Right lobe of liver (tissue), 4 donors: ENCODE measurements at regions not wholly inside any gene's neighbourhood (a gene's known extent, or its start where the extent isn't known, plus 50 kb on each side); places are given as distances from the start of the nearest gene placed in this dataset.

Source experiments
- POLR2A ChIP-seq: fragments of 450-650 bp; IDR thresholded peaks from one replicate; pipeline ENCODE4 v1.6.1; 2017; ENCODE audit warnings: antibody characterized with exemption, mild to moderate bottlenecking
- TF ChIP-seq, protein P1 (sequence below), 4 donors: fragments of 200-600 bp in 3 of 4; fragments of 450-650 bp in 1 of 4; IDR thresholded peaks; one replicate each; pipeline versions ENCODE4 v1.5.1 to v1.8.0; 2016 to 2022; ENCODE audit warnings: antibody characterized with exemption in 4 of 4, mild to moderate bottlenecking in 2 of 4
- donor health status: DM: no; HTN: no; CAD: no.
- donor health status: DM: no; HTN: no; CAD: no.
- donor health status: DM: no; HTN: yes; CAD: no.

DNA sequence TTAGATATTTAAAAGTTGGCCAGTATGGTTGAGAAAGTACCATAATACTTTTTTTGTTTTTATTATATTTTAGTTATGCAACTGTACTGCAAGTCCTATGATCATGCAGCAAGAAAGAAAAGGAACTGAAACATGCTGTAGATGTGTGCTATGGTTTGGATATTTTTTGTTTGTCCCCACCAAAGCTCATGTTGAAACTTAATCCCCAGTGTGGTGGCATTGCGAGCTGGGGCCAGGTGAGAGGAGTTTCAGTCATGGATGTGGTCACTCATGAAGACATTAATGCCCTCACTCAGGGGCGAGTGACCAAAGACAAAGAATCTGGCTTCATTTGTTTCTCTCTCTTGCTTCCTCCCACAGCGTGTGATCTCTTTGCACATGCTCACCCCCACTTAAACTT is 393.9 kb downstream of the PAX1 start:
- no peak for TF ChIP-seq POLR2A
- TF ChIP-seq, protein P1, sequence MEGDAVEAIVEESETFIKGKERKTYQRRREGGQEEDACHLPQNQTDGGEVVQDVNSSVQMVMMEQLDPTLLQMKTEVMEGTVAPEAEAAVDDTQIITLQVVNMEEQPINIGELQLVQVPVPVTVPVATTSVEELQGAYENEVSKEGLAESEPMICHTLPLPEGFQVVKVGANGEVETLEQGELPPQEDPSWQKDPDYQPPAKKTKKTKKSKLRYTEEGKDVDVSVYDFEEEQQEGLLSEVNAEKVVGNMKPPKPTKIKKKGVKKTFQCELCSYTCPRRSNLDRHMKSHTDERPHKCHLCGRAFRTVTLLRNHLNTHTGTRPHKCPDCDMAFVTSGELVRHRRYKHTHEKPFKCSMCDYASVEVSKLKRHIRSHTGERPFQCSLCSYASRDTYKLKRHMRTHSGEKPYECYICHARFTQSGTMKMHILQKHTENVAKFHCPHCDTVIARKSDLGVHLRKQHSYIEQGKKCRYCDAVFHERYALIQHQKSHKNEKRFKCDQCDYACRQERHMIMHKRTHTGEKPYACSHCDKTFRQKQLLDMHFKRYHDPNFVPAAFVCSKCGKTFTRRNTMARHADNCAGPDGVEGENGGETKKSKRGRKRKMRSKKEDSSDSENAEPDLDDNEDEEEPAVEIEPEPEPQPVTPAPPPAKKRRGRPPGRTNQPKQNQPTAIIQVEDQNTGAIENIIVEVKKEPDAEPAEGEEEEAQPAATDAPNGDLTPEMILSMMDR (IDR thresholded peaks at IDR 0.05) = no peak
